HepG2 (cell line): ENCODE measurements at regions not wholly inside any gene's neighbourhood (a gene's known extent, or its start where the extent isn't known, plus 50 kb on each side); places are given as distances from the start of the nearest gene placed in this dataset.

Experiments
- ATAC-seq: fragments of 200-7000 bp; cut with Tn5 transposase; 3 replicates; pipeline ENCODE4 v1.9.1; 2020; ENCODE audit warnings: mild to moderate bottlenecking, moderate library complexity
- BruUV-seq: library from RNA; stranded (reverse); fragments of 400-500 nt; replicated peaks from 2 replicates; lab custom pipeline; 2021; lab: Mats Ljungman, UMichigan
- CTCF ChIA-PET: fragments of 300-600 bp; formaldehyde crosslinking; extraction: SDS; loops from one replicate; lab custom pipeline; 2021; ENCODE audit warnings: low total read pairs, inconsistent platforms, low intra/inter-chr PET ratio; lab: Yijun Ruan, JAX
- POLR2A ChIA-PET: fragments of 350-600 bp; sonication (Branson Sonifier 250); formaldehyde crosslinking; loops from one replicate; lab custom pipeline; 2020; ENCODE audit warnings: antibody characterized with exemption, inconsistent platforms; lab: Yijun Ruan, JAX
- DNase-seq: peaks from one replicate; pipeline ENCODE4 v3.0.0-alpha.2; 2015; ENCODE audit warnings: low spot score
- FAIRE-seq: peaks from 3 replicates; lab custom pipeline; 2011; peaks lifted over from hg19 to GRCh38; lab: Jason Lieb, UNC
- H2AFZ ChIP-seq: one replicate; pipeline ENCODE4 v1.6.1; 2011; ENCODE audit warnings: low read length, inconsistent platforms
- H3K27ac ChIP-seq: fragments of 300-600 bp; 3 replicates; pipeline ENCODE4 v1.8.0; 2011; ENCODE audit warnings: mixed run types, mild to moderate bottlenecking, mixed read lengths, low read length, inconsistent platforms; ENCODE audit not compliant: insufficient read depth; ENCODE audit errors: extremely low read length
- H3K27me3 ChIP-seq, 2 experiments: fragments of 200-600 bp in 1 of 2; 2 replicates in 1 of 2; 3 replicates in 1 of 2; pipeline versions ENCODE4 v1.6.0 to v1.8.0; 2011; ENCODE audit warnings: low read length in 2 of 2, mild to moderate bottlenecking in 2 of 2, moderate library complexity in 2 of 2, inconsistent platforms in 1 of 2; ENCODE audit not compliant: insufficient read depth in 2 of 2, control insufficient read depth in 1 of 2
- H3K36me3 ChIP-seq, 2 experiments: fragments of 200-600 bp in 1 of 2; replicated peaks in 1 of 2; 2 replicates in 1 of 2; 3 replicates in 1 of 2; pipeline versions ENCODE4 v1.5.1 to v1.8.0; 2011; ENCODE audit warnings: low read length in 2 of 2, inconsistent platforms in 1 of 2; ENCODE audit not compliant: insufficient read depth in 2 of 2, control insufficient read depth in 1 of 2
- H3K4me1 ChIP-seq: 2 replicates; pipeline ENCODE4 v1.5.1; 2012; ENCODE audit warnings: low read length, inconsistent platforms; ENCODE audit not compliant: insufficient read depth
- H3K4me2 ChIP-seq: 2 replicates; pipeline ENCODE4 v1.6.0; 2011; ENCODE audit warnings: low read depth, low read length, inconsistent platforms
- H3K4me3 ChIP-seq, 3 experiments: fragments of 200-600 bp in 1 of 3; sonication (generic), shearing (Covaris generic) in 1 of 3; replicated peaks in 1 of 3; 2 replicates each; pipeline ENCODE4 v1.5.1; 2011 to 2016; ENCODE audit warnings: low read length in 3 of 3, inconsistent platforms in 2 of 3, low read depth in 2 of 3, mild to moderate bottlenecking in 2 of 3, control low read depth in 1 of 3, mixed read lengths in 1 of 3; ENCODE audit not compliant: insufficient read depth in 1 of 3
- H3K79me2 ChIP-seq: one replicate; pipeline ENCODE4 v1.6.1; 2011; ENCODE audit warnings: low read length, inconsistent platforms; ENCODE audit not compliant: insufficient read depth
- H3K9ac ChIP-seq: 2 replicates; pipeline ENCODE4 v1.6.0; 2011; ENCODE audit warnings: mild to moderate bottlenecking, low read depth, low read length, inconsistent platforms; ENCODE audit not compliant: insufficient read depth
- H3K9me3 ChIP-seq: 2 replicates; pipeline ENCODE4 v1.5.1; 2012; ENCODE audit warnings: mild to moderate bottlenecking, low read length
- H4K20me1 ChIP-seq: 2 replicates; pipeline ENCODE4 v1.6.0; 2011; ENCODE audit warnings: inconsistent platforms, mild to moderate bottlenecking, low read length, moderate library complexity; ENCODE audit not compliant: insufficient read depth
- AGO1 ChIP-seq: fragments of 200-400 bp; formaldehyde crosslinking; IDR thresholded peaks from 2 replicates; pipeline ENCODE4 v1.6.1; 2017; ENCODE audit warnings: mild to moderate bottlenecking, low read depth, low read length, moderate library complexity; ENCODE audit not compliant: poor library complexity, severe bottlenecking
- BCLAF1 ChIP-seq: fragments of 450-650 bp; IDR thresholded peaks from 2 replicates; pipeline ENCODE4 v1.6.1; 2017; ENCODE audit warnings: mild to moderate bottlenecking
- BRF2 ChIP-seq: sonication (generic); formaldehyde crosslinking; IDR thresholded peaks from 2 replicates; pipeline ENCODE4 v1.8.1; 2022; ENCODE audit warnings: mild to moderate bottlenecking, missing genetic modification reagents
- SP5 ChIP-seq: IDR thresholded peaks from 2 replicates; pipeline ENCODE4 v1.6.1; 2016; ENCODE audit warnings: low read depth, borderline replicate concordance
- ZBED4 ChIP-seq: sonication (generic); formaldehyde crosslinking; IDR thresholded peaks from 2 replicates; pipeline ENCODE4 v1.4.0; 2020; ENCODE audit warnings: missing genetic modification reagents, borderline replicate concordance
- ZNF264 ChIP-seq: sonication (generic); formaldehyde crosslinking; IDR thresholded peaks from 2 replicates; pipeline ENCODE4 v1.4.0; 2020; ENCODE audit warnings: missing genetic modification reagents
- ZNF337 ChIP-seq: sonication (generic); formaldehyde crosslinking; IDR thresholded peaks from 2 replicates; pipeline ENCODE4 v1.5.1; 2020; ENCODE audit warnings: missing genetic modification reagents, low read depth, mild to moderate bottlenecking, borderline replicate concordance
- ZNF678 ChIP-seq: sonication (generic); formaldehyde crosslinking; IDR thresholded peaks from 2 replicates; pipeline ENCODE4 v1.4.0; 2020; ENCODE audit warnings: mild to moderate bottlenecking, missing genetic modification reagents
- ZNF747 ChIP-seq: sonication (generic); formaldehyde crosslinking; IDR thresholded peaks from 2 replicates; pipeline ENCODE4 v1.8.1; 2023; ENCODE audit warnings: missing genetic modification reagents, mild to moderate bottlenecking, borderline replicate concordance
- in situ Hi-C: cut with HindIII; loops from 2 replicates; pipeline ENCODE4 v1.10.0; 2017; ENCODE audit warnings: low pct_unique_long_range_greater_than_20kb; ENCODE audit not compliant: extremely low pct_ligation_motif_present
- intact Hi-C: fragments of 100-400 bp; cut with micrococcal nuclease; formaldehyde crosslinking; loops from one replicate; pipeline ENCODE4 v1.10.0; 2022; ENCODE audit not compliant: unreplicated experiment
- TF ChIP-seq, protein P1 (sequence below): sonication (generic); formaldehyde crosslinking; IDR thresholded peaks from 2 replicates; pipeline ENCODE4 v1.8.0; 2022; ENCODE audit warnings: mild to moderate bottlenecking, missing genetic modification reagents, moderate library complexity
- TF ChIP-seq, protein P2 (sequence below): sonication (generic); formaldehyde crosslinking; IDR thresholded peaks from 2 replicates; pipeline ENCODE4 v1.4.0; 2020; ENCODE audit warnings: missing genetic modification reagents
- TF ChIP-seq, protein P3 (sequence below): sonication (generic); formaldehyde crosslinking; IDR thresholded peaks from 2 replicates; pipeline ENCODE4 v1.5.0; 2020; ENCODE audit warnings: mild to moderate bottlenecking, missing genetic modification reagents

- ATAC-seq (no peak), DNase-seq (no peak), FAIRE-seq (no peak)
- Histone ChIP-seq H3K9ac (no peak overlapping the region), H3K4me2 (no peak overlapping the region), H2AFZ (no peak overlapping the region), H3K4me3 (no peak overlapping the region), H3K79me2 (no peaks in the 10 kb centered on the region), H3K36me3 (no peaks in the 10 kb centered on the region), H3K27me3 (no peaks in the 10 kb centered on the region), H3K4me1 (no peaks in the 10 kb centered on the region), H3K9me3 (no peaks in the 10 kb centered on the region), H3K27ac (no peak overlapping the region), H4K20me1 (no peaks in the 10 kb centered on the region)
- ChIA-PET POLR2A (no interaction called here), CTCF (no interaction called here)
- in situ Hi-C loops (no loop called here), intact Hi-C loops (no loop called here)
- BruUV-seq: no TSS peak
- TF ChIP-seq, protein P1, sequence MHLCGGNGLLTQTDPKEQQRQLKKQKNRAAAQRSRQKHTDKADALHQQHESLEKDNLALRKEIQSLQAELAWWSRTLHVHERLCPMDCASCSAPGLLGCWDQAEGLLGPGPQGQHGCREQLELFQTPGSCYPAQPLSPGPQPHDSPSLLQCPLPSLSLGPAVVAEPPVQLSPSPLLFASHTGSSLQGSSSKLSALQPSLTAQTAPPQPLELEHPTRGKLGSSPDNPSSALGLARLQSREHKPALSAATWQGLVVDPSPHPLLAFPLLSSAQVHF (CRISPR knock-in tag): no peak
- TF ChIP-seq AGO1 (no peak), SP5 (CRISPR knock-in tag) (no peak), BRF2 (no peak), ZNF337 (CRISPR knock-in tag) (no peak), ZNF747 (CRISPR knock-in tag) (no peak), ZNF264 (no peak), BCLAF1 (no peak), ZBED4 (CRISPR knock-in tag) (no peak), ZNF678 (CRISPR knock-in tag) (no peak)
- TF ChIP-seq, protein P2, sequence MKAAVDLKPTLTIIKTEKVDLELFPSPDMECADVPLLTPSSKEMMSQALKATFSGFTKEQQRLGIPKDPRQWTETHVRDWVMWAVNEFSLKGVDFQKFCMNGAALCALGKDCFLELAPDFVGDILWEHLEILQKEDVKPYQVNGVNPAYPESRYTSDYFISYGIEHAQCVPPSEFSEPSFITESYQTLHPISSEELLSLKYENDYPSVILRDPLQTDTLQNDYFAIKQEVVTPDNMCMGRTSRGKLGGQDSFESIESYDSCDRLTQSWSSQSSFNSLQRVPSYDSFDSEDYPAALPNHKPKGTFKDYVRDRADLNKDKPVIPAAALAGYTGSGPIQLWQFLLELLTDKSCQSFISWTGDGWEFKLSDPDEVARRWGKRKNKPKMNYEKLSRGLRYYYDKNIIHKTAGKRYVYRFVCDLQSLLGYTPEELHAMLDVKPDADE (CRISPR knock-in tag): no peak
- TF ChIP-seq, protein P3, sequence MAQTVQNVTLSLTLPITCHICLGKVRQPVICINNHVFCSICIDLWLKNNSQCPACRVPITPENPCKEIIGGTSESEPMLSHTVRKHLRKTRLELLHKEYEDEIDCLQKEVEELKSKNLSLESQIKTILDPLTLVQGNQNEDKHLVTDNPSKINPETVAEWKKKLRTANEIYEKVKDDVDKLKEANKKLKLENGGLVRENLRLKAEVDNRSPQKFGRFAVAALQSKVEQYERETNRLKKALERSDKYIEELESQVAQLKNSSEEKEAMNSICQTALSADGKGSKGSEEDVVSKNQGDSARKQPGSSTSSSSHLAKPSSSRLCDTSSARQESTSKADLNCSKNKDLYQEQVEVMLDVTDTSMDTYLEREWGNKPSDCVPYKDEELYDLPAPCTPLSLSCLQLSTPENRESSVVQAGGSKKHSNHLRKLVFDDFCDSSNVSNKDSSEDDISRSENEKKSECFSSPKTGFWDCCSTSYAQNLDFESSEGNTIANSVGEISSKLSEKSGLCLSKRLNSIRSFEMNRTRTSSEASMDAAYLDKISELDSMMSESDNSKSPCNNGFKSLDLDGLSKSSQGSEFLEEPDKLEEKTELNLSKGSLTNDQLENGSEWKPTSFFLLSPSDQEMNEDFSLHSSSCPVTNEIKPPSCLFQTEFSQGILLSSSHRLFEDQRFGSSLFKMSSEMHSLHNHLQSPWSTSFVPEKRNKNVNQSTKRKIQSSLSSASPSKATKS (CRISPR knock-in tag): no peak
These were observed 54.3 kb downstream of the HAND2 start for GRCh38 chr4:173475751-173476150.
